K562 (cell line): ENCODE measurements at regions not wholly inside any gene's neighbourhood (a gene's known extent, or its start where the extent isn't known, plus 50 kb on each side); places are given as distances from the start of the nearest gene placed in this dataset.

Source experiments
- CBX1 ChIP-seq: sonication (generic); IDR thresholded peaks from 2 replicates; pipeline ENCODE4 v1.6.1; 2016; ENCODE audit warnings: antibody characterized with exemption, low read depth, mild to moderate bottlenecking
- ETV1 ChIP-seq: fragments of 450-650 bp; conservative IDR thresholded peaks from 2 replicates; pipeline ENCODE4 v1.6.1; 2016; ENCODE audit warnings: missing genetic modification characterization, control low read depth, low read depth, missing compliant biosample characterization
- SLC30A9 ChIP-seq: fragments of 250-450 bp; sonication (Bioruptor Pico); IDR thresholded peaks from 2 replicates; pipeline ENCODE4 v1.8.0; 2022; ENCODE audit warnings: mild to moderate bottlenecking, moderate library complexity
- ZNF644 ChIP-seq: fragments of 200-800 bp; sonication (Bioruptor generic); IDR thresholded peaks from 2 replicates; pipeline ENCODE4 v1.6.1; 2016; ENCODE audit warnings: low read depth, missing genetic modification characterization, missing compliant biosample characterization
- TF ChIP-seq, protein P1 (sequence below): fragments of 450-650 bp; conservative IDR thresholded peaks from 2 replicates; pipeline ENCODE4 v1.6.1; 2016; ENCODE audit warnings: missing genetic modification characterization, low read depth, mild to moderate bottlenecking, control low read depth, missing compliant biosample characterization
- TF ChIP-seq, protein P2 (sequence below), 2 experiments: fragments of 450-650 bp in 1 of 2; IDR thresholded peaks; 2 replicates each; pipeline ENCODE4 v1.6.1; 2011 to 2017; ENCODE audit warnings: low read depth in 2 of 2, antibody characterized with exemption in 1 of 2, borderline replicate concordance in 1 of 2, low read length in 1 of 2, mild to moderate bottlenecking in 1 of 2, mixed read lengths in 1 of 2; ENCODE audit not compliant: control insufficient read depth in 1 of 2

DNA sequence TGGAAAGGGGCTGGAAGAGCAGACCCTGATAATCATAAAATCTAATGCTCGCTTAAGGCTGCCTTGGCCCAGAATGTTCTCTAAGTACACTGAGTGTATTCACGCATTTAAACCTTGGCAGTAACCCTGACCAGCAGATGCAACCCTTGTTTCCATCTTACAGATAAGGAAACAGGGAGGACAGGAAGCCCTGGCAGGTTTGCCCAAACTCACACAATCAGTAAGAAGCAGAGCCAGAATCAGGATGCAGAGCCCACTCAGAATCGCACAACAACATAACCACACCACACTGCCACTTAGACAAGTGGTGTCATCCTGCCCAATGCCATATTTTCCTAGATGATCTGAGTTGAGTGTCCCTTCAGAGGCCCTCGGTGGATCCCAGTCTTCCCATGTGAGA, 214.5 kb upstream of the HES1 start (continued):
- TF ChIP-seq ETV1 (tag) (peak; percentile 47; the same call in 1 of the 2 replicates), CBX1 (no peak), ZNF644 (tag) (no peak; the same call in 1 of the 2 replicates), SLC30A9 (CRISPR knock-in tag) (no peak)
- TF ChIP-seq, protein P1, sequence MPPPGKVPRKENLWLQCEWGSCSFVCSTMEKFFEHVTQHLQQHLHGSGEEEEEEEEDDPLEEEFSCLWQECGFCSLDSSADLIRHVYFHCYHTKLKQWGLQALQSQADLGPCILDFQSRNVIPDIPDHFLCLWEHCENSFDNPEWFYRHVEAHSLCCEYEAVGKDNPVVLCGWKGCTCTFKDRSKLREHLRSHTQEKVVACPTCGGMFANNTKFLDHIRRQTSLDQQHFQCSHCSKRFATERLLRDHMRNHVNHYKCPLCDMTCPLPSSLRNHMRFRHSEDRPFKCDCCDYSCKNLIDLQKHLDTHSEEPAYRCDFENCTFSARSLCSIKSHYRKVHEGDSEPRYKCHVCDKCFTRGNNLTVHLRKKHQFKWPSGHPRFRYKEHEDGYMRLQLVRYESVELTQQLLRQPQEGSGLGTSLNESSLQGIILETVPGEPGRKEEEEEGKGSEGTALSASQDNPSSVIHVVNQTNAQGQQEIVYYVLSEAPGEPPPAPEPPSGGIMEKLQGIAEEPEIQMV (tag) = no peak
- TF ChIP-seq, protein P2, sequence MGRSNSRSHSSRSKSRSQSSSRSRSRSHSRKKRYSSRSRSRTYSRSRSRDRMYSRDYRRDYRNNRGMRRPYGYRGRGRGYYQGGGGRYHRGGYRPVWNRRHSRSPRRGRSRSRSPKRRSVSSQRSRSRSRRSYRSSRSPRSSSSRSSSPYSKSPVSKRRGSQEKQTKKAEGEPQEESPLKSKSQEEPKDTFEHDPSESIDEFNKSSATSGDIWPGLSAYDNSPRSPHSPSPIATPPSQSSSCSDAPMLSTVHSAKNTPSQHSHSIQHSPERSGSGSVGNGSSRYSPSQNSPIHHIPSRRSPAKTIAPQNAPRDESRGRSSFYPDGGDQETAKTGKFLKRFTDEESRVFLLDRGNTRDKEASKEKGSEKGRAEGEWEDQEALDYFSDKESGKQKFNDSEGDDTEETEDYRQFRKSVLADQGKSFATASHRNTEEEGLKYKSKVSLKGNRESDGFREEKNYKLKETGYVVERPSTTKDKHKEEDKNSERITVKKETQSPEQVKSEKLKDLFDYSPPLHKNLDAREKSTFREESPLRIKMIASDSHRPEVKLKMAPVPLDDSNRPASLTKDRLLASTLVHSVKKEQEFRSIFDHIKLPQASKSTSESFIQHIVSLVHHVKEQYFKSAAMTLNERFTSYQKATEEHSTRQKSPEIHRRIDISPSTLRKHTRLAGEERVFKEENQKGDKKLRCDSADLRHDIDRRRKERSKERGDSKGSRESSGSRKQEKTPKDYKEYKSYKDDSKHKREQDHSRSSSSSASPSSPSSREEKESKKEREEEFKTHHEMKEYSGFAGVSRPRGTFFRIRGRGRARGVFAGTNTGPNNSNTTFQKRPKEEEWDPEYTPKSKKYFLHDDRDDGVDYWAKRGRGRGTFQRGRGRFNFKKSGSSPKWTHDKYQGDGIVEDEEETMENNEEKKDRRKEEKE (IDR thresholded peaks at IDR 0.05; ENCODE audit: borderline replicate concordance in 1 of 2, control insufficient read depth in 1 of 2, low read depth in 2 of 2, low read length in 1 of 2) = no peak
